Peyer's patch (tissue), 4 donors: ENCODE measurements at regions not wholly inside any gene's neighbourhood (a gene's known extent, or its start where the extent isn't known, plus 50 kb on each side); places are given as distances from the start of the nearest gene placed in this dataset.

Experiments
- CTCF ChIP-seq, 6 experiments: fragments of 450-650 bp in 4 of 6; fragments of 200-600 bp in 2 of 6; sonication (generic) in 1 of 6; IDR thresholded peaks; one replicate each; pipeline ENCODE4 v1.5.1; 2017 to 2019; ENCODE audit warnings: antibody characterized with exemption in 6 of 6, mild to moderate bottlenecking in 3 of 6, moderate library complexity in 1 of 6
- POLR2A ChIP-seq, 2 donors: fragments of 450-650 bp; IDR thresholded peaks; one replicate each; pipeline ENCODE4 v1.5.1; 2017; ENCODE audit warnings: antibody characterized with exemption in 2 of 2, mild to moderate bottlenecking in 2 of 2, moderate library complexity in 2 of 2

- no peak for TF ChIP-seq POLR2A (IDR thresholded peaks at IDR 0.05)
- no peak for TF ChIP-seq CTCF (IDR thresholded peaks at IDR 0.05)
Measured at GRCh38 chr18:57989536-57989935, 54.5 kb upstream of the NEDD4L start.
